Ovary (tissue), 3 donors: ENCODE measurements at regions not wholly inside any gene's neighbourhood (a gene's known extent, or its start where the extent isn't known, plus 50 kb on each side); places are given as distances from the start of the nearest gene placed in this dataset.

Experiments used
- CTCF ChIP-seq, 3 donors: fragments of 450-650 bp in 2 of 3; fragments of 200-600 bp in 1 of 3; IDR thresholded peaks; one replicate each; pipeline versions ENCODE4 v1.5.1 to v1.8.0; 2016 to 2022; ENCODE audit warnings: antibody characterized with exemption in 3 of 3, mild to moderate bottlenecking in 1 of 3
- POLR2A ChIP-seq: fragments of 450-650 bp; IDR thresholded peaks from one replicate; pipeline ENCODE4 v1.6.1; 2017; ENCODE audit warnings: antibody characterized with exemption, mild to moderate bottlenecking, moderate library complexity
- donor health status: DM: no; HTN: no; CAD: no.

GRCh38 chr2:195498839-195499490 is 158.1 kb upstream of the SLC39A10 start:
- TF ChIP-seq CTCF (IDR thresholded peaks at IDR 0.05) = no peak
- TF ChIP-seq POLR2A = no peak
